ENCODE measurements at regions not wholly inside any gene's neighbourhood (a gene's known extent, or its start where the extent isn't known, plus 50 kb on each side); places are given as distances from the start of the nearest gene placed in this dataset.

- TF ChIP-seq CTCF (conservative IDR thresholded peaks at IDR 0.05; ENCODE audit: low read depth, low read length) (no peak), POLR2A (IDR thresholded peaks at IDR 0.05; ENCODE audit: low read depth, low read length) (no peak), BHLHE40 (IDR thresholded peaks at IDR 0.05; ENCODE audit: low read depth, low read length) (no peak), CEBPB (IDR thresholded peaks at IDR 0.05; ENCODE audit: low read depth, low read length) (no peak), SMC3 (IDR thresholded peaks at IDR 0.05; ENCODE audit: low read depth, low read length) (no peak), RFX5 (IDR thresholded peaks at IDR 0.05; ENCODE audit: low read depth, low read length) (no peak), RAD21 (IDR thresholded peaks at IDR 0.05; ENCODE audit: low read length) (no peak), FOS (IDR thresholded peaks at IDR 0.05; ENCODE audit: low read depth, low read length) (no peak), MAZ (IDR thresholded peaks at IDR 0.05; ENCODE audit: borderline replicate concordance, low read depth, low read length) (no peak), MAFK (IDR thresholded peaks at IDR 0.05; ENCODE audit: low read depth, low read length) (no peak), RCOR1 (IDR thresholded peaks at IDR 0.05; ENCODE audit: insufficient replicate concordance, low read length) (no peak), NFE2L2 (IDR thresholded peaks at IDR 0.05; ENCODE audit: low read depth, low read length) (no peak), ELK1 (IDR thresholded peaks at IDR 0.05; ENCODE audit: borderline replicate concordance, low read depth, low read length) (no peak), USF2 (IDR thresholded peaks at IDR 0.05; ENCODE audit: low read depth, low read length) (no peak)
Measured at GRCh38 chr1:163897412-163898155, 575.8 kb downstream of the NUF2 start.

Data from IMR-90 (cell line).